T1000 (cell line): ENCODE measurements at regions not wholly inside any gene's neighbourhood (a gene's known extent, or its start where the extent isn't known, plus 50 kb on each side); places are given as distances from the start of the nearest gene placed in this dataset.
"Not testable (repeated sequence)": the region's sequence is repeated elsewhere in the genome, so short reads cannot be mapped to it uniquely, and the experiment has no call there.

ENCODE experiments used
- DNase-seq: peaks from one replicate; lab custom pipeline; 2025; ENCODE audit warnings: mixed read lengths; lab: John Stamatoyannopoulos, UW

DNA sequence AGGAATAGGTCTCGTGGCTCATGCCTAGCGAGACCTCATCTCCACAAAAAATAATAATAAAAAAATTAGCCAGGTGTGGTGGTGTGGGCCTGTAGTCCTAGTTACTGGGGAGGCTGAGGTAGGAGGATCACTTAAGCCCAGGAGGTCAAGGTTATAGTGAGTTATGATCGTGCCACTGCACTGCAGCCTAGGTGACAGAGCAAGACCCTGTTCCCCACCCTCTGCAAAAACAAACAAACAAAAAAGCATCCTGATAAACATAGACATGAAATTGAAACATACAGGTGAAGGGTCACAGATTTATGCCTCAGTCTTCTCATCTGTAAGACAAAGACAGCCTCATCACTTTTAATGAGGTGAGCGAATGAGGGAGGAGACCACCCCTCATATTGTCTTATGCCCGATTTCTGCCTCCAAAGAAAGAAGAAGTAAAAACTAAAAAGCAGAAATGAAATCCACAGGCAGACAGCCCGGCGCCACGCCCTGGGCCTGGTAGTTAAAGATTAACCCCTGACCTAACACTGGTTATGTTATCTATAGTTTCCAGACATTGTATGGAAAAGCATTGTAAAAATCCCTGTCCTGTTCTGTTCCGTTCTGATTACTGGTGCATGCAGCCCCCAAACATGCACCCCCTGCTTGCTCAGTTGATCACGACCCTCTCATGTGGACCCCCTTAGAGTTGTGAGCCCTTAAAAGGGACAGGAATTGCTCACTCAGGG, 138.5 kb downstream of the OR2B2 start:
- not testable (repeated sequence) for DNase-seq

DNA sequence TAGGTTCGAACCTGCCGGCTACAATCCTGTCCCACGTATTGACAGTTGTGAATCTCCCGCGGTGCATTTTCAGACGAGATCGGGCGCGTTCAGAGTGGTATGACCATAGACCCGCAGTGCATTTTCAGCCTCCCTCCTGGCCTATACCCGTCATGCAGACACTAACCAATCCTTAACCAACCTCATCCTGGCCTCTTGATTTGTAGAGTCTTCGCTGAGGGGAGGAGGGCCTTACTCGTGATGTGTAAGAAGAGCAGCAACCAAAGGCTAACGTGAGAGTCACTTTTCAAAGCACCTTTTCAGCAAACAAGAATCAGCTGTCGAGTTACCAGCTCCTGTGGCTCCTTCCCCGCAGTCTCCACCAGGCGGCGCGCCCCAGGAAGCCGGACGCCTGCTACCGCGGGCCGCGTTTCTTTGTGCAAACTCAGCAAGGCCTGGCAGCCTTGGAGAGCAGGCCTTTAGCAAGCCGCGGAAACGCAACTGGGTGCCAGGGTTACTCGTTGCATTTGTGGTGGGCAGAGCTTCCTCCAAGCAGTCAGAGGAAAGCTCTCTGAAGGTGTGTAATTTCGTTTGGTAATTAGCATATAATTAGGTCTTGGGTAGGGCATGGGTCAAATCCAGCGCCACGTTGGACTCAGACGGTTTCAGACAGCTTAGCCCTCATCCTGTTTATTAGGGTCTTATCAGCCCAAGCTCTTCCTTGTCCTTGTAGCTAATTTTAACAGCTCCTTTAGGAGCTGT, 139.8 kb downstream of the OR2B2 start:
- no peak for DNase-seq

DNA sequence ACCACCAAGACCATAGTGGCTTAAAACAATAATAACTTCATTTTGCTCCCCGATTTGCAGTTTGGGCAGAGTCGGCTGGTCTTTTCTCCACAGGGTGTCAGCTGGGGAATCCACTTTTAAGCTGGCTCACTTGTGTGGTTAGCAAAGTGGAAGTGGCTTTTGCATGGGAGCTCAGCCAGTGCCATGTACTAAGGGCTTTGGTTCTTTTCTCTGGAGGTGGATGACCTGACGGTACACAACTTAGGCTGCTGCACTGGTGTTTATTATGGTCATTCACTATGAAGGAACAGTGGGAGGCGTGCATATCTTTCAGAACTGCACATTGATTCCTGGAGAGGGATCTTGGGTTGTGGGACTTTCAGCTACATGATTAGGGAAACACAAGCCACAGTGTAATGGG, 141.0 kb downstream of the OR2B2 start:
- DNase-seq = no peak

DNA sequence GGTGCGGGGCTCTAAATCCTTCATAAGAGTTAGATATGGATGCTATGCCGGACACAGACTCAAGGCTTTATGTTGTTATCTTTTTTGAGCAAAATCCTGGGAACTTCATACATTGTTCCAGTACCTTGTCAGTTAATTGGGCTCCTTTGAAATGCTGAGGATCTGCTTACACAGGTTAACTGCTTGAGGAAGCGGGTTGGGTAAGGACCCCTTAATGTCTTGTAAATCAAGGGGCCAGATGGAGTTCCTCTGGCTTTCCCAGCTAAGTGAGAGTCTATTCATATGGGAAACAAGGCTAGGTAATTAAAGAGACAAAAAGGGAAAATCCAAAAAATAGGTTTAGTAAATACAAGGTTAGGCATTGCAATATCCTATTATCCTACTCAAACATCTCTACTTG, 141.5 kb downstream of the OR2B2 start:
- DNase-seq = no peak

- no peak for DNase-seq
Observed at GRCh38 chr6:27768556-27768955, 143.6 kb downstream of the OR2B2 start.

DNA sequence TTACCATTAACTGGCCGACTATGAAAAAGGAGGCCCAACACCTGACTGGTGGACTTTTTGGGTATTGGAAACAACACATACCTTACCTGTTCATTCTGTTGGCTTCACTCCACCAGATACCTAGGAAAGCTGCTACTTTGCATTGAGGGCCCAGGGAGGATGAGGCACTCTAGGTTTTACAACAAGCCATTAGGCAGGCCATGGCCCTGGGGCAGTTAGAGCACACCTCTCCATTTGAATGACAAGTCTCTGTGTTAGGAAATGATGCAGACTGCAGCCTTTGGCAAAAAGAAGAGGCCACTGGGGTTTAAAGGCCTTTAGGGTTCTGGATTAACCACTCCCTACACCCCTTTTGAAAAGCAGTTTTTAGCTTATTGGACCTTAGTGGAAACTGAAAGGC, 144.3 kb downstream of the OR2B2 start:
- no peak for DNase-seq

DNA sequence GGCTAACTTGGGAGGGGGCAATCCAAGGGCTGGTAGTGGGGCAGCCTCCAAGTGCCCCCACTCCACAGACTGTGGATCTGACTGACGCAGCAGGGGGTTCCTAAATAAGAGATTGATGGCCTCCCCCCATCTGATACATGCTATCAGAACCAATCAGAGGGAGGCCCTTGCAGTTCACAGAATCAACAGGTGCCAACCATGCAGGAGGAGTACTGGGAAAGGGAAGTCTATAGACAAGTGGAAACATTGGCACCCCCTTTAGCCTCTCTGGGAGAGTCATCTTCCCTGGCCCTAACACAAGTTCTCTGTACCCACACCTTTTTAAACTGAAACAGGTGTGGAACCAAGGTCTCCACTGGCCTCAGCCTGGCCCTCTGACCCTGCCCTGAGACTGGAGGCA, 145.8 kb downstream of the OR2B2 start:
- no peak for DNase-seq

DNA sequence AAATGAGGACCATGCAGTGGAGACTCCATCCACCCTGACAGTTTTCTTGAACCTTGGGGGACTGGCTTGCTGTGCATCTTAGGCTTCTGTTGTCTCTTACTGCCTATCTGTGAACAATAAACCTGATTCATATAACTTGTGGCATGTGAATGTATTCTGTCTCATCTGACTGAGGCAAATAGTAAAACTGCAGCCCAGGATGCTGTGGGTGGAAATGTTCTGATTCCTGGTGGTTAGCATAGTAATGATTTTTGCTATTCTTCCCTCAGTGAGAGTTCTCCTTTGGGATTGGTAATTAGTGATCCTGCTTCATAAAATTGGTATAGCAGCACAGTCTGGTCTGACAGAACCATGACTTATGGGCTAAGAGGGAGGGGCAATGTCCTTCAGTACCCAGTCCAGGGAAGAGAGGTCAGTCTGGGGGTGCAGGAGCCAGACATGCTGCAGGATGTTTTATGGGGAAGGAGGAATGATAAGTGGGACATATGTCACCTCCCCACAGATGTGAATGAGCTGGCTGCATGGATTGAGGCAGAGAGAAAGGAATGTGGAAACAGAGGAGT, 147.1 kb downstream of the OR2B2 start:
- DNase-seq = no peak

DNA sequence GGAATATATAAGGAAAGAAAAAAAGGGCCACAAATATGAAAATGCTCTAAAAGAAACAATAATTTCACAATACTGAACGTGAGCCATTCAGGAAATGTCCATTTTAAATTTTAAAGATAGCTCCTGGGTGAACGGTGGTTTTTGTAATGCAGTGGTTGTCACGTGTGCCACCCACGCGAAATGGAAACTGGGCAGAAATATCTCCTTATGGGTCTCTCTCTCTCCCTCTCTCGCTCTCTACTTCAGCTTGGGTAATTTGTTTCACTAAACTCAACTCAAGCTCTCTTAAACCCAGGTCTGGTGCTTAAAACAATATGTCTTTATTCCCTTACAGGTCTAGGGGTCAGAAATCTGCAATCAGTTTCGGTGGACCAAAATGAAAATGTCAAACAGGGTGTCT, 150.8 kb downstream of the OR2B2 start:
- no peak for DNase-seq

GRCh38 chr6:27760464-27760863, 151.7 kb downstream of the OR2B2 start:
- DNase-seq = no peak

- DNase-seq = no peak
Observed at GRCh38 chr6:27759930-27760329, 152.3 kb downstream of the OR2B2 start.

GRCh38 chr6:27758491-27758890, 153.7 kb downstream of the OR2B2 start:
- DNase-seq = no peak

DNA sequence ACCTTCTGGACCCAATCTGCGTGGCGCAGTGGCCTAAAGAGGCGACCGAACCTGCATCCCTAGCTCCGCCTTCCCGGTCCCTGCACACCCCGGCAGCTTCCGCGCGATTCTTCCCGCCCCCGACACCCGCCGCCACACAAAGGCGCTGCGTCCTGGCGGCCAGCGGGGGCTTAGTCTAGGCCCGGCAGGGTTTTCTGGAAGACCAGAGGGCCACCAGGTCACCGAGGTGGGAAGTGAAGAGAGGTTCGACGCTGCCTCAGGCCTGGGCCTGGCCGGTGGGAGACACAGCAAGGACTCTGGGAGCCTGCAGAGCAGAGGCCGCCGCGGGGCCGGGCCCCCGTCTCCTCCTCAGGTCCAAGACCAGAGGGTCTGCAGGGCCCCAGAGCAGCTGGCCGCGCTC, 154.9 kb downstream of the OR2B2 start:
- DNase-seq = no peak

DNA sequence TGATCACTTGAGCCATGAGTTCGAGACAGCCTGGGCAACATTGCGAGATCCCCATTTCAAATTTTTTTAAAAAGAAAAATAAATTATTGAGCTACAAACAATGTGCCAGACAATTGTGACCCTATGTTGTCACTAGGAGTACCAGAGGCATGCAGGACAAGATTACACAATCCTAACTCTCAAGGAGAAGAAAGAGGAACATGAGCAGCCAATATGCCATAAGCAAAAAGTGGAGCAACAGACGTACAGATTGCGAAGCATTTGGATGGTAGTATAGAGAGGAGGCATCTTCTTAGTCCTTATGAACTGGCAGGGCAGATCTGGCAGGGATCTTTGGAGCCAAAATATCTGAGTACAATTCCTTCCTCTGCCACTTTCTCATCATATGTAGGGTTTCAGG, 156.4 kb downstream of the OR2B2 start:
- no peak for DNase-seq

- no peak for DNase-seq
Observed at GRCh38 chr6:27754408-27754782, 157.8 kb downstream of the OR2B2 start.

DNA sequence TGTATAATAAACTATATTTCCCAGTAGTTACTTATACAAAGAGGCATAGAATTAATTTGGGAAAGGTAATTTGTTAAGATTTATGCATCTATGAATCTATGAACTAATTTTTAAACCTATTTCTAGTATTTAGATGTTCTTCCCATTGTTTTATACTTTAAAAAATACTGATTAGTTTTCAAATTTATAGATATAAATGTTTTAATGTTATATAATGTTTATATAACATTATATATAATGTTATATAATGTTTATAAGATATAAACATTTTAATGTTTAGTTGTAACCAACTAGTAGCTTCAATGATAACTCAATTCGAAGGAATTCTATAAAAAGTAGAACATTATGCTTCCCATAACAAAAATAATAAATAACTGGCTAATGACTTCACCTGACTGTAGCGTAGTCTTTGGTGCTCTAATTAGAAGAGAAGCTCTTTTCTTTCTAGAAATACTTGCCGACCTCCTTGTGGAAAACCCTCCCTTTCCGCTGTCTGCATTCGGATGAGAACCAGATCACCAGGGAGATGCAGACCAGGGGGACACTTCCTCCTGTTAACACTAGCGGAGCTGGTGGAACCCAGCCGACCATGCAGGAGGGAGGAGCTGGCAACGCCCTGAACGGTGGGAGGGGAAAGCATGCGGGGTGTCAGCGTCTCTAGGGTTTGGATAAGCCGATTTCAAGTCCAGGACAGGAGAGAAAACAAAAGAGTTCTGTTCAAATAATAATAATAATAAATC, 158.4 kb downstream of the OR2B2 start:
- DNase-seq = peak; percentile 52

DNA sequence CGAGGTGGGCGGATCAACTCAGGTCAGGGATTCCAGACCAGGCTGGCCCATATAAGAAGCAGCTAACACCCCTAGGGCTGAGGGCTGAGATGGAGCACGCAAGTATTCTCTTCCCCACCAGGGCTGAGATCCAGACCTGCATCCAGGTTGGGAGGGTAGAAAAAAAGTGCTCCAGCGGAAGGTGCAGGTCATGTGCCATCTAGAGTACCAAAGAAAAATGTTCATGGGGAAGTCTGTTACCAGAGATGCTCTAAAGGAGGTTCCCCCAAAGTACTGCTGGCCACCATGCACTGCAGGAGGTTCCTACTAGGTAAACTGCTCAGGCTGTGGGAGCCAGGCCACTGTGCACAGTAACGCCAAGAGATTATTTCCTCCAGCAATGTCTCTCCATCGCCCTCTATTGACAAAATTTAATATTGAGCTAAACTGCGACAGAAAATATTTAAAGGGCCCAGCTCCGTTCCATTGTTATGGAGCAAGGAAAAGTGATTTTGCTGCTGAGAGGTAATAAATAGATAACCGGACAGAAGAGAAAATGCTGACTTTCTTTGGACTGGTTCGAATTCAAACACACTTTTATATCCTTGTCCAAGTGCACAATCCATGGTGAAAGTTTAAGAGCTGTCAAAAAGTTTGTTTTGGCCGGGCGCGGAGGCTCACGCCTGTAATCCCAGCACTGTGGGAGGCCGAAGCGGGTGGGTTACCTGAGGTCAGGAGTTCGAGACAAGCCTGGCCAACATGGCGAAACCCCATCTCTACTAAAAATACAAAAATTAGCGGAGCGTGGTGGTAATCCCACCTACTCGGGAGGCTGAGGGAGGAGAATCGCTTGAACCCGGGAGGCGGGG, 159.9 kb downstream of the OR2B2 start:
- peak; percentile 10 for DNase-seq

DNA sequence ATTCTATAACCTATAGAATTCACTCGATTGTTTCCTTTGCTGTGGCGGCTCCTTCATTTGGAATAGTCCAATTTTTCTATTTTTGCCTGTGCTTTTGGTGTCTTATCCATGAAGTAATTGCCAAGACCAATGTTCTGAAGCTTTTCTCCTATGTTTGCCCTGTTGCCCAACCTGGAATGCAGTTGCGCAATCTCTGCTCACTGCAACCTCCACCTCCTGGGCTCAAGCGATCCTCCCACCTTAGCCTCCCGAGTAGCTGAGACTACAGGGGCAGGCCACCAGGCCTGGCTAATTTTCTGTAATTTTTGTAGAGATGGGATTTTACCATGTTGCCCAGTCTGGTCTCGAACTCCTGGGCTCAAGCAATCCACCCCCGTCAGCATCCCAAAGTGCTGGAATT, 163.5 kb downstream of the OR2B2 start:
- DNase-seq = no peak

- DNase-seq = no peak
Observed at GRCh38 chr6:27747637-27748036, 164.6 kb downstream of the OR2B2 start.

DNA sequence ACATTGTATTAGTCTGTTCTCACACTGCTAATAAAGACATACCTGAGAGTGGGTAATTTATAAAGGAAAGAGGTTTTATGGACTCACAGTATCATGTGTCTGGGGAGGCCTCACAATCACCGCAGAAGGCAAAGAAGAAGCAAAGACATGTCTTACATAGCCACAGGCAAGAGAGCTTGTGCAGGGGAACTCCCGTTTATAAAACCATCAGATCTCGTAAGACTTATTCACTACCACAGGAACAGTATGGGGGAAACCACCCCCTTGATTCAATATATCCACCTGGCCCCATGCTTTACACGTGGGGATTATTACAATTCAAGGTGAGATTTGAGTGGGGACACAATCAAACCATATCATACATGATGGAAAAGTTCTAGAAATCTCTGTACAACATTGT, 165.3 kb downstream of the OR2B2 start:
- DNase-seq = not testable (repeated sequence)

GRCh38 chr6:27743787-27744186, 168.4 kb downstream of the OR2B2 start:
- DNase-seq = no peak
